Natural killer cell (primary cell): ENCODE measurements at regions not wholly inside any gene's neighbourhood (a gene's known extent, or its start where the extent isn't known, plus 50 kb on each side); places are given as distances from the start of the nearest gene placed in this dataset.

Experiments
- ATAC-seq, 3 donors: fragments of 150-1000 bp in 2 of 3; fragments of 200-7000 bp in 1 of 3; cut with Tn5 transposase; 1 replicate in 1 of 3; 2 replicates in 2 of 3; pipeline ENCODE4 v1.10.0; 2021; ENCODE audit warnings: mild to moderate bottlenecking in 2 of 3, moderate library complexity in 2 of 3
- DNase-seq, 2 donors: peaks; one replicate each; pipeline versions ENCODE4 v3.0.0 to v3.0.0-alpha.2; 2013 to 2021; ENCODE audit warnings: mixed read lengths in 1 of 2
- H3K27ac ChIP-seq: one replicate; pipeline ENCODE4 v1.5.1; 2013; ENCODE audit warnings: mild to moderate bottlenecking, low read length
- H3K27me3 ChIP-seq: one replicate; pipeline ENCODE4 v1.6.1; 2013; ENCODE audit warnings: low read length; ENCODE audit not compliant: control insufficient read depth, insufficient read depth
- H3K36me3 ChIP-seq: one replicate; pipeline ENCODE4 v1.6.1; 2013; ENCODE audit warnings: low read length; ENCODE audit not compliant: control insufficient read depth, insufficient read depth
- H3K4me1 ChIP-seq: one replicate; pipeline ENCODE4 v1.6.1; 2013; ENCODE audit warnings: low read length; ENCODE audit not compliant: control insufficient read depth, insufficient read depth
- H3K4me3 ChIP-seq: one replicate; pipeline ENCODE4 v1.5.1; 2013; ENCODE audit warnings: low read length
- H3K9me3 ChIP-seq: one replicate; pipeline ENCODE4 v1.6.1; 2013; ENCODE audit warnings: low read length; ENCODE audit not compliant: control insufficient read depth, insufficient read depth
- H3K27ac Mint-ChIP-seq, 2 donors: one replicate each; pipeline ENCODE4 v1.8.0; 2022; ENCODE audit warnings: mild to moderate bottlenecking in 2 of 2, mixed read lengths in 2 of 2, moderate library complexity in 1 of 2
- H3K27me3 Mint-ChIP-seq, 2 donors: one replicate each; pipeline ENCODE4 v1.8.0; 2022; ENCODE audit warnings: low read depth in 2 of 2, mixed read lengths in 2 of 2
- H3K36me3 Mint-ChIP-seq: one replicate; pipeline ENCODE4 v1.8.0; 2022; ENCODE audit warnings: mixed read lengths
- H3K4me1 Mint-ChIP-seq, 2 donors: one replicate each; pipeline ENCODE4 v1.8.0; 2022; ENCODE audit warnings: mixed read lengths in 2 of 2
- H3K4me3 Mint-ChIP-seq: one replicate; pipeline ENCODE4 v1.8.0; 2022; ENCODE audit warnings: mild to moderate bottlenecking, moderate library complexity, mixed read lengths
- H3K9me3 Mint-ChIP-seq, 2 donors: one replicate each; pipeline ENCODE4 v1.8.0; 2022; ENCODE audit warnings: mixed read lengths in 2 of 2
- CTCF ChIP-seq: fragments of 200-600 bp; IDR thresholded peaks from one replicate; pipeline ENCODE4 v1.8.0; 2022; ENCODE audit warnings: antibody characterized with exemption
- WGBS: methylation state at CpG from one replicate; pipeline ENCODE4 v1.1.7; 2013; ENCODE audit warnings: missing lambda C conversion rate; ENCODE audit not compliant: insufficient coverage; 5-methylcytosine and 5-hydroxymethylcytosine counted together
- intact Hi-C: fragments of 100-400 bp; cut with micrococcal nuclease; formaldehyde crosslinking; loops from one replicate; pipeline ENCODE4 v1.14.2; 2022

GRCh38 chr22:22084089-22084711 lies 101.6 kb upstream of the TOP3B start:
- no peaks in the 10 kb centered on the region for H3K4me1 ChIP-seq
- DNase-seq (no peak), ATAC-seq (no peak)
- H3K27me3 Mint-ChIP-seq, result peaks cover 22 to 46% of the 10 kb centered on the region in 2 donors
- no peaks in the 10 kb centered on the region for H3K9me3 ChIP-seq
- WGBS, result 58% methylated on average over 2 of the region's 4 CpGs
- no peaks in the 10 kb centered on the region for H3K36me3 Mint-ChIP-seq
- no peak overlapping the region for H3K4me3 ChIP-seq
- H3K9me3 Mint-ChIP-seq, result no peaks in the 10 kb centered on the region
- intact Hi-C loops, result no loop called here
- H3K27ac Mint-ChIP-seq, result no peak overlapping the region
- H3K36me3 ChIP-seq, result no peaks in the 10 kb centered on the region
- no peak for TF ChIP-seq CTCF
- no peaks in the 10 kb centered on the region for H3K4me1 Mint-ChIP-seq
- H3K4me3 Mint-ChIP-seq, result no peak overlapping the region
- H3K27ac ChIP-seq, result no peak overlapping the region
- peaks cover 2% of the 10 kb centered on the region for H3K27me3 ChIP-seq

GRCh38 chr22:22082960-22083359 lies 100.4 kb upstream of the TOP3B start:
- H3K4me1 ChIP-seq, result no peaks in the 10 kb centered on the region
- TF ChIP-seq CTCF, result no peak
- H3K4me3 Mint-ChIP-seq, result no peak overlapping the region
- DNase-seq, result no peak
- H3K9me3 Mint-ChIP-seq, result no peaks in the 10 kb centered on the region
- WGBS, result 65% methylated on average over 5 of the region's 5 CpGs
- H3K27me3 ChIP-seq, result peaks cover 2% of the 10 kb centered on the region
- intact Hi-C loops, result no loop called here
- ATAC-seq, result no peak
- H3K27me3 Mint-ChIP-seq, result peaks cover 22 to 46% of the 10 kb centered on the region in 2 donors
- H3K27ac Mint-ChIP-seq, result no peak overlapping the region
- no peaks in the 10 kb centered on the region for H3K36me3 Mint-ChIP-seq
- H3K27ac ChIP-seq, result no peak overlapping the region
- no peaks in the 10 kb centered on the region for H3K4me1 Mint-ChIP-seq
- H3K9me3 ChIP-seq, result no peaks in the 10 kb centered on the region
- H3K4me3 ChIP-seq, result no peak overlapping the region
- no peaks in the 10 kb centered on the region for H3K36me3 ChIP-seq

DNA sequence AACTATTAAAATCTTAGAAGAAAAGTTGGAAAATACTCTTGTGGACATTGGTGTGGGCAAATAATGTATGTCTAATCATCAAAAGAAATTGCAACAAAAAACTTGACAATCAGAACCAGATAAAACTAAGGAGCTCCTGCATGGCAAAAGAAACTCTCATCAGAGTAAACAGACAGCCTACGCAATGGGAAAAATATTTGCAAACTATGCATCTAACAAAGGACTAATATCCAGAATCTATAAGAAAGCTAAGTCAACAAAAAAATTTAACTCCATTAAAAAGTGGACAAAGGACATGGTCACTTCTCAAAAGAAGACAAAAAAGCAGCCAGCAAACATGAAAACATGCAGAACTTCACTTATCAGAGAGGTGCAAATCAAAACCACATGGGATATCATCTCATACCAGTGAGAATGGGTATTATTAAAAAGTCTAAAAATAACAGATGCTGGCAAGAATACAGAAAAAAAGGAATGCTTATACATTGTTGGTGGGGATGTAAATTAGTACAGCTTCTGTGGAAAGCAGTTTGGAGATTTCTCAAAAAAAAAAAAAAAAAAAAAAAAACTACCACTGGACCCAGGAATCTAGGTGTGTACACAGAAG lies 99.7 kb upstream of the TOP3B start:
- TF ChIP-seq CTCF, result no peak
- H3K4me1 Mint-ChIP-seq, result no peaks in the 10 kb centered on the region
- no peaks in the 10 kb centered on the region for H3K36me3 Mint-ChIP-seq
- no peak overlapping the region for H3K27ac Mint-ChIP-seq
- intact Hi-C loops, result no loop called here
- no peak overlapping the region for H3K27ac ChIP-seq
- 91% methylated on average over 1 of the region's 1 CpG for WGBS
- no peak overlapping the region for H3K4me3 ChIP-seq
- ATAC-seq (no peak), DNase-seq (no peak)
- no peaks in the 10 kb centered on the region for H3K4me1 ChIP-seq
- peaks cover 2% of the 10 kb centered on the region for H3K27me3 ChIP-seq
- no peak overlapping the region for H3K4me3 Mint-ChIP-seq
- peaks cover 22 to 52% of the 10 kb centered on the region in 2 donors for H3K27me3 Mint-ChIP-seq
- H3K9me3 Mint-ChIP-seq, result no peaks in the 10 kb centered on the region
- no peaks in the 10 kb centered on the region for H3K9me3 ChIP-seq
- H3K36me3 ChIP-seq, result no peaks in the 10 kb centered on the region

- WGBS, result 56% methylated on average over 1 of the region's 2 CpGs
- Mint-ChIP-seq H3K4me1 (no peaks in the 10 kb centered on the region), H3K4me3 (no peak overlapping the region), H3K36me3 (no peaks in the 10 kb centered on the region), H3K9me3 (no peaks in the 10 kb centered on the region), H3K27ac (no peak overlapping the region), H3K27me3 (peaks cover 30 to 67% of the 10 kb centered on the region in 2 donors)
- Histone ChIP-seq H3K36me3 (no peaks in the 10 kb centered on the region), H3K9me3 (no peaks in the 10 kb centered on the region), H3K4me3 (no peak overlapping the region), H3K27me3 (peaks cover 2% of the 10 kb centered on the region), H3K27ac (no peak overlapping the region), H3K4me1 (no peaks in the 10 kb centered on the region)
- intact Hi-C loops, result no loop called here
- TF ChIP-seq CTCF, result no peak
- no peak for DNase-seq
- no peak for ATAC-seq
Observed at GRCh38 chr22:22080270-22080669, 97.7 kb upstream of the TOP3B start.
